ENCODE measurements at regions not wholly inside any gene's neighbourhood (a gene's known extent, or its start where the extent isn't known, plus 50 kb on each side); places are given as distances from the start of the nearest gene placed in this dataset.

DNA sequence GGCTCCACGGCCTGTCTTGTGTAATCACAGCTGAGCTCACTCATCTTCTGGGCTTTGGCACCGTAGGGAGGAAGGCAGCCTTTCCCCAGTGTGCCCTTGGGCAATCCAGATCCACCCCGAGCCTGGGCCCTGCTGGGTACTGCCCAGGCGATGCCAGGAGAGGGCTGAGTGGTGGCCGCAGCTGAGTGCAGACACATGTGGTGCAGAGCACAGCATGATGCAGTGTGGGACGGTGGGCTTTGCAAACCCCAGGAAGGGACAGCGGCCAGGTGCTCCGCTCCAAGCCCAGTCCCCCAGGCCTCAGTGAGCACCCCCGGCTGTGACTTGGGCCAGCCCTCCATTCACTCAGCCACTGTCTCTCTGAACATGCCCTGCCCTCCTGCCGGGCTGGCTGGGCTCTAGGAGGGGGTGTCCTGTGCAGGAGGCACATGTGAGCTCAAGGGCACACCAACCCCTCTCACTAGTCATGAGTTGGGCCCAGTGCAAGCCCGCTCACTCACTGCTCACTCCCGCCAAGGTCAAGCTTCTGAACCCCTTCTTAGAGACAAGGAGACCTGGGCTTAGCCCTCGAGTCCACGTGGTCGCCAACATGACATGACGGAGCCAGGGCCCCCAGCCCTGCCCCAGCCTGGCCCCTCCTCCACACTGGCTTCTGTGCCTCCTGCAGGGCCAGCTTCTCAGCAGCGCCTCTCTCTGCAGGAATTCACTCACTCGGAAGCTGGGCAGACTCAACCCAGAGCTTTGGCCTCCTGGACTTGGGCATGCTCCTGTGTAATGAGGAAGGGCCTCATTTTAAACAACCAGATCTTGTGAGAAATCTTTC, 77.5 kb upstream of the INSIG1 start:
- no peak for TF ChIP-seq CTCF (IDR thresholded peaks at IDR 0.05; ENCODE audit: insufficient read depth, low read length)
- H3K4me3 ChIP-seq (ENCODE audit: low read depth, low read length) = no peak overlapping the region
- DNase-seq (ENCODE audit: low read depth) = no peak

DNA sequence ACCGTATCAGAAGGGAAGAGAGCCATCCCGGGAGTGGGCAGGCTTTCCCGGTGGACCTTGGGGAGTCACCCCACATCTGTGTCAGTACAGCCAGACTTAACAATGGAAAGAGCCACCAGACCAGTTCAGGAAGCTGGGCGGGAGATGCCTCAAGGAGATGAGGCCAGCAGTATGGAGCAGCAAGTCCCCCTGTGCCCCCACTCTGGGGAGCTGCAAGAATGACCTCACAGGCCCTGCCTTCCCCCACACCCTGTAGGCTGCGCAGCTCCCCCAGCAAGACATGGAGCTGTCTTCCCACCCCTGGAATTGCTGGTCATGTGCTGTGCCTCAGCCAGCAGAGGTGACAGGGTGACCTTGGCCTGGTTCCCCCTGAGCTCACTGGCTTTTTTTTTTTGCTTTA, 76.8 kb upstream of the INSIG1 start:
- no peak for TF ChIP-seq CTCF (IDR thresholded peaks at IDR 0.05; ENCODE audit: insufficient read depth, low read length)
- no peak overlapping the region for H3K4me3 ChIP-seq (ENCODE audit: low read depth, low read length)
- DNase-seq (ENCODE audit: low read depth) = no peak

GRCh38 chr7:155221547-155221946, 76.1 kb upstream of the INSIG1 start:
- no peak for DNase-seq (ENCODE audit: low read depth)
- TF ChIP-seq CTCF (IDR thresholded peaks at IDR 0.05; ENCODE audit: insufficient read depth, low read length) = no peak
- no peak overlapping the region for H3K4me3 ChIP-seq (ENCODE audit: low read depth, low read length)

GRCh38 chr7:155222061-155222460, 75.6 kb upstream of the INSIG1 start:
- TF ChIP-seq CTCF (IDR thresholded peaks at IDR 0.05; ENCODE audit: insufficient read depth, low read length) = no peak
- no peak overlapping the region for H3K4me3 ChIP-seq (ENCODE audit: low read depth, low read length)
- no peak for DNase-seq (ENCODE audit: low read depth)

DNA sequence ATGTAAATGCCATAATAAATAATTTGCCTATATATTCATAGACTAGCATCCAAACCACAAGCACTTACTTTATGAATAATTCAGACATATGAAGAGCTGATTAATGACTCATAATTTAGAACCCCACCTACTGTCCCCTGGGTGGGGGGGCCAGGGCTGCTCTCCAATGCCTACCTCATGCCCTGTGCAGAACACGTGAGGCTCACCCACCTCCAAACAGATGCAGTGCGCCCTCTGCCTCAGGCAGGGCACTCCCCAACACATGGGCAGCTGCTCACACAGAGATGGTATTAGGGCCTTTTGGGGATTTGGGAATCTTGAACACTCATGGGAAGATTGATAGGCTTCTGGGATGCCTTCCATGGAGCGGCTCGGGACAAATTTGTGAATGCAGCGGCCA, 75.1 kb upstream of the INSIG1 start:
- no peak for TF ChIP-seq CTCF (IDR thresholded peaks at IDR 0.05; ENCODE audit: insufficient read depth, low read length)
- no peak overlapping the region for H3K4me3 ChIP-seq (ENCODE audit: low read depth, low read length)
- DNase-seq (ENCODE audit: low read depth) = no peak

GRCh38 chr7:155223021-155223420, 74.7 kb upstream of the INSIG1 start:
- H3K4me3 ChIP-seq (ENCODE audit: low read depth, low read length) = no peak overlapping the region
- DNase-seq (ENCODE audit: low read depth) = no peak
- no peak for TF ChIP-seq CTCF (IDR thresholded peaks at IDR 0.05; ENCODE audit: insufficient read depth, low read length)

- no peak for TF ChIP-seq CTCF (IDR thresholded peaks at IDR 0.05; ENCODE audit: insufficient read depth, low read length)
- no peak for DNase-seq (ENCODE audit: low read depth)
- H3K4me3 ChIP-seq (ENCODE audit: low read depth, low read length) = no peak overlapping the region
Observed at GRCh38 chr7:155223503-155223902, 74.2 kb upstream of the INSIG1 start.
